ENCODE measurements at regions not wholly inside any gene's neighbourhood (a gene's known extent, or its start where the extent isn't known, plus 50 kb on each side); places are given as distances from the start of the nearest gene placed in this dataset.

DNA sequence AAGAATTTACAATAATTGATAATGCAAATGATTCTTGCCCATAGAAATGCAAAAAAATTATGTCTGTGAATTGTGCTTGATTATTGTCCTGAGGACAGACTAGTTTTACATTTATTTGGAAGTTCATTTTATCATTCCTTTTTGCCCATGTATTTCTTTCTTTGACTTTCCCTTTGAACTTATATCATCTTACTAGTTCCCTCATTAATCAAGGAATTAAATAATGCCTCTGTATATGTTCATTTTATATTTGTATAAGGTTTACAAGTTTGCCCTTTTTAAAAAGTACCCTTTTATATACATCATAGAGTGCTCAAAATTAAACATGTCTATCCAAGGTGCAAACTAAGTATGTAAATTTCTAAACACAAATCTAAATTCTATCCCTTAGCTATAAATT lies 501.6 kb downstream of the NTRK2 start:
- TF ChIP-seq POLR2AphosphoS5 (IDR thresholded peaks at IDR 0.05) = no peak
- TF ChIP-seq, protein P1, sequence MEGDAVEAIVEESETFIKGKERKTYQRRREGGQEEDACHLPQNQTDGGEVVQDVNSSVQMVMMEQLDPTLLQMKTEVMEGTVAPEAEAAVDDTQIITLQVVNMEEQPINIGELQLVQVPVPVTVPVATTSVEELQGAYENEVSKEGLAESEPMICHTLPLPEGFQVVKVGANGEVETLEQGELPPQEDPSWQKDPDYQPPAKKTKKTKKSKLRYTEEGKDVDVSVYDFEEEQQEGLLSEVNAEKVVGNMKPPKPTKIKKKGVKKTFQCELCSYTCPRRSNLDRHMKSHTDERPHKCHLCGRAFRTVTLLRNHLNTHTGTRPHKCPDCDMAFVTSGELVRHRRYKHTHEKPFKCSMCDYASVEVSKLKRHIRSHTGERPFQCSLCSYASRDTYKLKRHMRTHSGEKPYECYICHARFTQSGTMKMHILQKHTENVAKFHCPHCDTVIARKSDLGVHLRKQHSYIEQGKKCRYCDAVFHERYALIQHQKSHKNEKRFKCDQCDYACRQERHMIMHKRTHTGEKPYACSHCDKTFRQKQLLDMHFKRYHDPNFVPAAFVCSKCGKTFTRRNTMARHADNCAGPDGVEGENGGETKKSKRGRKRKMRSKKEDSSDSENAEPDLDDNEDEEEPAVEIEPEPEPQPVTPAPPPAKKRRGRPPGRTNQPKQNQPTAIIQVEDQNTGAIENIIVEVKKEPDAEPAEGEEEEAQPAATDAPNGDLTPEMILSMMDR (IDR thresholded peaks at IDR 0.05) = no peak
- TF ChIP-seq POLR2A (IDR thresholded peaks at IDR 0.05) = no peak
- TF ChIP-seq EP300 (IDR thresholded peaks at IDR 0.05) = no peak
